Suppressor macrophage treated with lipopolysaccharide for 4 hours (primary cell): ENCODE measurements at regions not wholly inside any gene's neighbourhood (a gene's known extent, or its start where the extent isn't known, plus 50 kb on each side); places are given as distances from the start of the nearest gene placed in this dataset.
"Not testable (repeated sequence)": the region's sequence is repeated elsewhere in the genome, so short reads cannot be mapped to it uniquely, and the experiment has no call there.

Experiments
- DNase-seq: peaks from one replicate; pipeline ENCODE4 v3.0.0-alpha.2; 2020

- DNase-seq = no peak
Observed at GRCh38 chr3:159482241-159482993, 506.2 kb upstream of the IL12A start.

GRCh38 chr3:159482994-159483367 lies 505.7 kb upstream of the IL12A start:
- no peak for DNase-seq

DNA sequence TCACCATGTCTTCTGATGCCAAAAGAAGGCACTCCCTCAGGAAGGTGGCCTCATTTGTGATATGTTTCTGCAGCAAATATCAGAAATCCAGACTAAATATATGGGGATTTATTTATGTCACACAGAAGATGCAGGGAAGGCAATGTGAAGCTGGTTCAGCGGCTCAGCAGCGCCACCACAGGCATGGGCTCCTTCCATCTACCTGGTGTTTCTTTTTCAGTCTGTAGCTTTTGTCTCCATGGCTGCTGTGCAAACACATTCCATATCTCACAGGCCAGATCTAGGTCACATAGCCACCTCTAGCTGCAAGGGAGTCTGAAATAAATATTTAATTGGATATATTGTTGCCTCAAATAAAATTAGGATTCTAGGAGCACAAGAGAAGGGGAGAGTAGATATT lies 502.1 kb upstream of the IL12A start:
- DNase-seq = no peak

DNA sequence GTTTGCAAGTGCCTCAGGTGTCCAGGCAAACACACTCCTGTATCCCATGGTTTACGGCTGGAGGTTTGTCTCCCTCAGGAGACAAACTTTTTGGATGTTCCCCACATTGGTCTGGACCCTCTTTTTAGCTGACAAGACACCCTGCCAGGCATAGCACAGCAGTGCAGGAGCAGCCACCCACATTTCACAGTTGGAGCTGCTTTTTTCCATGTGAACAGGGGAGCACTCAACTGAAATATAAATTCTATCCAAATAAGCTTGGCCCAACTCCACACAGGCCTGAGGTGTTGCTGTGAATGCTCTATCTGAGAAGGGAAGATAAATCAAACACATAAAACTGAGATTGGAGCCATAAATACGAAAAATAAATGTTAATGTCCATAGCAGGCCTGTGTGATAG lies 501.3 kb upstream of the IL12A start:
- DNase-seq = no peak

GRCh38 chr3:159488602-159489001 lies 500.0 kb upstream of the IL12A start:
- no peak for DNase-seq

DNA sequence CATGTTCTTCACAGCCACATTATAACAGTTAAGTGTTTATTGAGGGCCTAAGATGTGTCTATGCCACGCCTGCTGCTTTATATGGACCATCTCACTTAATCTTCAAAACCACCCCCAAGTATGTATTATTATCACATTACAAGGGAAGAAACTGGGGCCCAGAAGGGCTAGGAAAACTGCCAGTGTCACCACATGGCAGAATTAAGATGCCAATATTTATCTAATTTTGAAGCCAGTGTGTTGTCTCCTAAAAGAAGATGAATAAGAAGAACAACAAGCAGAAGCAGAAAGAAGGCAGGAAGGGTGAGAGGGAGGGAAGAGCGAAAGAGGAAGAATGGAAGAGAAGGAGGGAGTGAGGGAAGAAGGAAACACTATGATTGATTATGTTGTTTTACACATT lies 491.3 kb upstream of the IL12A start:
- no peak for DNase-seq

DNA sequence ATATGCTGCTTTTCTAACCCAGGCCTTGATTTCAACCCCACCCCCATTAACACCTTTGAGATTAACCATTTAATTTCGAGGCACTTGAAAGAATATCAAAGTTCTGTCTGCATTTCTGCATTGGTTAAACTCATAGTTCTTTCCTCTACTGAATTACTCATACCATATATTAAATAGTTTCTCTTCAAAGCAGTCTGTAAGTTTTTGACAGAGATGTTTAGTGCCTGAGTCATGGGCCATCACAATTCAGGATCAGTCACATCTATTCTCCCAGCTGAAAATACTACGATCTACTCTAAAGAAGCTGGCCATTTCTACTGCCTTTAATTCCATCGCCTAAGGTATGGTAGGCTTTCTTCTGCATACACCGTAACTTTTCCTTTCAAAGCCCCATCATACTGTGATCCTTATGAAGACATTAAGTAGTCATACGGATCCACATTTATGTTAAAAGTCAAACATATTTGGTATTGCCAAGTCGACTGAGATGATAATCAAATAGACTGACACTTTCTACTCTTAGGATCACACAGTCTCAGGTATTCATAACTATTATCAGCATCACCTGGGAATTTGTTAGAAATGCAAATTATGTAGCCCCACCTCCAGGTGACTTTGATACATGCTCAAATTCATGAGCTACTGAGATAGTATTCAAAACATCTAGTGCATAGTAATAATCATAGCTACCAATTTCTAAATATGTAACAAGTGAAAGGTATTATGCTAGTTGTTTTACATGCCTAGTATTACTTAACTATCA lies 489.4 kb upstream of the IL12A start:
- no peak for DNase-seq

DNA sequence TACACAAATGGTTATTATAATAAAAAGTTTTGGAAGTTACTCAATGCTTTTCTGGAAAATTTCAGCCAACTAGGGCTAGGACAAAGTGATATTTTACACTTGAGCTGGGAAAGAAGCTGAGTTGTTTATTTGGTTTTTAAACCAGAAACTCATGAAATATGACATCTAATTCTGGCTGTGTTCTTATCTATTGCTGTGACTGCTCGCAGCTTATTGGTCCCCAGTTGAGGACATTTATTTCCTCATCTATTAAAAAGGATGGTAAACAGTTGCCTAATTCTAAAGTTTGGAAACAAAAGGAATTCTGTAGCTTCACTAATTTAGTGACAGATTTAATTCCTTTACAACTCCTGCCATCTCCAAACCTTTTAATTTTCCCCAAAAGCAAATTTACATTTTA lies 487.6 kb upstream of the IL12A start:
- no peak for DNase-seq

- no peak for DNase-seq
Observed at GRCh38 chr3:159502986-159503385, 485.6 kb upstream of the IL12A start.

- not testable (repeated sequence) for DNase-seq
Observed at GRCh38 chr3:159510988-159511387, 477.6 kb upstream of the IL12A start.

GRCh38 chr3:159513444-159513843 lies 475.2 kb upstream of the IL12A start:
- no peak for DNase-seq

- no peak for DNase-seq
Observed at GRCh38 chr3:159513867-159514380, 474.7 kb upstream of the IL12A start.

DNA sequence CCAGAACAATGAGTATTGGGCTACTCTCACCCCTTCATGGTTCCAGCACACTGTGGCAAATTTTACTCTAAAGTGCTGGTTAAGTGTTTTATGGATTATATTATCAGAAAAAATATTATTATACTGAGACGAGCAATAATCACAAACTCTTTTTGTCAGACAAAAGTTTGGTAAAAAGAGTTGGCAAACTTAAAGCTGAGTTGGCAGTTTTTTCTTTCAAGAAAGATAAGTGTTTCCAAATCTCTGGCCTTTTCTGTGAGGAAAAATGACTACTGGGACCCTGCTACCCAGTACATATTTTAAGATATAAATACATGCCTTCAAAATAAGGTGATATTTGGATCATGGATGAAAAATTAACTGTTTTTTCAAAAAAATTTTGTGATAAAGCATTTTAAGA lies 471.5 kb upstream of the IL12A start:
- no peak for DNase-seq

GRCh38 chr3:159520638-159521037 lies 468.0 kb upstream of the IL12A start:
- no peak for DNase-seq

DNA sequence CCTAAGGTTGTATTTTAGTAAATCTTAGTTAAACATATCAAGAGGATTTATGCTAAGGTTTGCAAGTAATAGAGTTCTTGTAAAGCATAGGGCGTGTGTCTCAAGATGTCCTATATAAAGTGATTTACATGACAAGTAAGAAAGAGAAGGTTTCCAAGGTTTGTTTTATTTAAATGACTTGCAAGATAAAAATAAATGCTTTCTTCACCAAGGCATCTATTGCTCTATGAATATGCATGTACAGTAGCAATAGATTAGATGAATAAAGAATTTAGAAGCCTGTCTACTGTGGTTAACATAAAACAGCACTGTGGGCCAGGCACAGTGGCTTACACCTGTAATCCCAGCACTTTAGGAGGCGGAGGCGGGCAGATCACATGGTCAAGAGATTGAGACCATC lies 466.4 kb upstream of the IL12A start:
- no peak for DNase-seq

- DNase-seq = no peak
Observed at GRCh38 chr3:159528251-159528895, 460.3 kb upstream of the IL12A start.

DNA sequence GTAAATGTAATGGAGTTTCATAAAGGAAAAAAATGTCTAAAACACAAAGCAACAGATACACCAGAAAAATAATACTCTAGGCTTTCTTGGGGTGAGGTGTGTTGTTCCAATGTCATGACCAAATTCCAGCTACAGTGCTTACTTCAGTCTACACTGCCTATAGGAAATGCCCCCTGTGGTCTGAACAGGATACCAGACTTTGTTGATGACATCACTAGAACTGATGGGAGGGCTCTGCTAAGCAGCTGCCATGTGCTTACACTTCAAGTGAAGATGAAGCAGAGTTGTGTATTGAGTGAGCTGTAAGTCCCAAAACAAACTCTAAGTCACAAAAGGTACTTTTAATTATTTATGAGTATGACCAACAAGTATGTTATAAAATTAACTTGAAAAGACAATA lies 456.1 kb upstream of the IL12A start:
- DNase-seq = no peak

DNA sequence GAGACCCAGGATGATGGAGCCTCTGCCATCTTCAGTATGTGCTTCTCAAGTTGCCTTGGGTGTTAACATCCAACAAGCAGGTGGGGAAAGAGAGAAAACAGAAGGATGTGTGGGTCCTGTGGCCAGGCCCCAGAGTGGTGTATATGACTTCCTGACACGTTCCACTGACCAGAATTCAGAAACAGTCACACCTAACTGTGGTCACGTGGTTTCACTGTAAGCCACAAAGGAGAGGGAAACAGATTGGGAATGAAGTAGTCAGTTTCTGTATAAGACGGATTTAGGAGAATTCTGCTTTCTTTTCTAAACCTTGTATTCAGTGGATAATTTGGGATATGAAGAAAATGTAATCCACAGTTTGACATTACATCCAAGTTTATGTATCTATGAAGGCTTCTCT lies 454.1 kb upstream of the IL12A start:
- DNase-seq = no peak

- DNase-seq = no peak
Observed at GRCh38 chr3:159536876-159537275, 451.8 kb upstream of the IL12A start.

DNA sequence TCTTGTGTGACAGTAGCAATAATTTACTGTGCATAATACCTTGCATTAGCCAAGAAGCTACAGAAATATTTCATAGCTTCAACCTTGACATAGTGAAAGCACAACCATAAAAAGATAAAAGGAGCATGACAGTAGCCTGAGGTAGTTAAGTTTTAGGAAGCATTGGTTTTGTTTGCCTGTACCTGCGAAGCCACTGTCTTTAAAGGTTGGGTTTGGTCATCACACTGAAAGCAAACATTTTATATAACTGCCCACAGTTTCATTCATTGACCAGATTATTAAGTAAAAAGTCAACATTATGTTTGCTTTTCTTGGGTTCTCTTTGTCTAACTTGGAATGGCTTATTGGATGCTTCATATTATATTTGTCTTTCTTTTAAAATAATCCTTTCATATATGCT lies 450.1 kb upstream of the IL12A start:
- no peak for DNase-seq

- no peak for DNase-seq
Observed at GRCh38 chr3:159540882-159541495, 447.6 kb upstream of the IL12A start.

- DNase-seq = no peak
Observed at GRCh38 chr3:159548675-159549335, 439.8 kb upstream of the IL12A start.

- no peak for DNase-seq
Observed at GRCh38 chr3:159555205-159555604, 433.4 kb upstream of the IL12A start.
